Progenitor cell of endocrine pancreas (in vitro differentiated cells): ENCODE measurements at regions not wholly inside any gene's neighbourhood (a gene's known extent, or its start where the extent isn't known, plus 50 kb on each side); places are given as distances from the start of the nearest gene placed in this dataset.

Experiments
- DNase-seq: peaks from one replicate; pipeline ENCODE4 v3.0.0; 2021; ENCODE audit warnings: low spot score; ENCODE audit not compliant: unreplicated experiment
- H3K27ac Mint-ChIP-seq: 2 replicates; pipeline ENCODE4 v1.8.0; 2021; ENCODE audit warnings: mild to moderate bottlenecking, moderate library complexity, mixed read lengths
- H3K27me3 Mint-ChIP-seq: 2 replicates; pipeline ENCODE4 v1.8.0; 2021; ENCODE audit warnings: mixed read lengths
- H3K36me3 Mint-ChIP-seq: 2 replicates; pipeline ENCODE4 v1.8.0; 2022; ENCODE audit warnings: mixed read lengths; ENCODE audit not compliant: insufficient read depth
- H3K4me1 Mint-ChIP-seq: 2 replicates; pipeline ENCODE4 v1.8.0; 2021; ENCODE audit warnings: low read depth, mixed read lengths
- H3K4me3 Mint-ChIP-seq: 2 replicates; pipeline ENCODE4 v1.8.0; 2021; ENCODE audit warnings: low read depth, mild to moderate bottlenecking, moderate library complexity, mixed read lengths
- H3K9me3 Mint-ChIP-seq: 2 replicates; pipeline ENCODE4 v1.8.0; 2021; ENCODE audit warnings: low read depth, mixed read lengths
- TF ChIP-seq, protein P1 (sequence below): fragments of 200-600 bp; sonication (generic); IDR thresholded peaks from one replicate; pipeline ENCODE4 v1.5.0; 2021; ENCODE audit warnings: antibody characterized with exemption, mild to moderate bottlenecking; ENCODE audit not compliant: unreplicated experiment

DNA sequence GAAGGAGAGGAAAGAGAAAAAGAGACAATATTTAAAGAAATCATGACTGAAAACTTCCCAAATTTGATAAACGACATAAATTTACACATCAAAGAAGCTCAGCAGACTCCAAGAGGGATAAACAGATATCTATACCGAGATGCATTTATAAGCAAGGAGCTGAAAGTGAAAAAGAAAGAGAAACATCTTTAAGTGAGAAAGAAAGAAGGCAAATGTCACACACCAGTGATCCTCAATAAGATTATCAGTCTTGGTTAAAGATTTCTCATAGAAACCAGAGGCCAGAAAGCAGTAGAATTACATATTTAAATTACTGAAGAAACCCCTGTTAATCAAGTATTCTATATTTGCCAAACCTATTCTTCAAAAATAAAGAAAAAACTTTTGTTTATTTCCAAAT is 424.2 kb downstream of the SLC16A7 start:
- Mint-ChIP-seq H3K4me3 (no peak overlapping the region), H3K27me3 (no peaks in the 10 kb centered on the region), H3K27ac (no peak overlapping the region), H3K4me1 (peaks cover 3% of the 10 kb centered on the region), H3K36me3 (no peaks in the 10 kb centered on the region), H3K9me3 (peaks cover 6% of the 10 kb centered on the region)
- TF ChIP-seq, protein P1, sequence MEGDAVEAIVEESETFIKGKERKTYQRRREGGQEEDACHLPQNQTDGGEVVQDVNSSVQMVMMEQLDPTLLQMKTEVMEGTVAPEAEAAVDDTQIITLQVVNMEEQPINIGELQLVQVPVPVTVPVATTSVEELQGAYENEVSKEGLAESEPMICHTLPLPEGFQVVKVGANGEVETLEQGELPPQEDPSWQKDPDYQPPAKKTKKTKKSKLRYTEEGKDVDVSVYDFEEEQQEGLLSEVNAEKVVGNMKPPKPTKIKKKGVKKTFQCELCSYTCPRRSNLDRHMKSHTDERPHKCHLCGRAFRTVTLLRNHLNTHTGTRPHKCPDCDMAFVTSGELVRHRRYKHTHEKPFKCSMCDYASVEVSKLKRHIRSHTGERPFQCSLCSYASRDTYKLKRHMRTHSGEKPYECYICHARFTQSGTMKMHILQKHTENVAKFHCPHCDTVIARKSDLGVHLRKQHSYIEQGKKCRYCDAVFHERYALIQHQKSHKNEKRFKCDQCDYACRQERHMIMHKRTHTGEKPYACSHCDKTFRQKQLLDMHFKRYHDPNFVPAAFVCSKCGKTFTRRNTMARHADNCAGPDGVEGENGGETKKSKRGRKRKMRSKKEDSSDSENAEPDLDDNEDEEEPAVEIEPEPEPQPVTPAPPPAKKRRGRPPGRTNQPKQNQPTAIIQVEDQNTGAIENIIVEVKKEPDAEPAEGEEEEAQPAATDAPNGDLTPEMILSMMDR, result no peak
- DNase-seq, result no peak

DNA sequence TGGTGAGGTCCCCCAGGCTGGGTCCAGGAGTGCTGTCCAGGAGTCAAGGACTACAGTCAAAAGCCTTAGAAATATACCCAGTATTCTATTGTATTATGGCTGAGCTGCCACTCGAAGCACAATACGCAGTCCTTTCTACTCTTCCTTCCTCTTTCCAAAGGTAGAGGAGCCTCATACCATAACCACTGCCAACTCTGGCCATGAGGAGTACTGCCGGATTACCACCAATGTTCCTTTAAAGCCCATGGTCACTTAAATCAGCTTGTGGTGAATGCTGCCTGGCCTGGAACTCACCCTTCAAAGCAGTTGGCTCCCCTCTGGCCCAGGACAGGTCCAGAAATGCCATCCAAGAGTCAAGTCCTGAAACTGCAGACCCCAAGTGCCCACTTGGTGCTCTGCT is 425.4 kb downstream of the SLC16A7 start:
- Mint-ChIP-seq H3K27ac (no peak overlapping the region), H3K4me1 (peaks cover 7% of the 10 kb centered on the region), H3K9me3 (peaks cover 6% of the 10 kb centered on the region), H3K27me3 (no peaks in the 10 kb centered on the region), H3K4me3 (no peak overlapping the region), H3K36me3 (no peaks in the 10 kb centered on the region)
- DNase-seq, result no peak
- TF ChIP-seq, protein P1, result no peak

DNA sequence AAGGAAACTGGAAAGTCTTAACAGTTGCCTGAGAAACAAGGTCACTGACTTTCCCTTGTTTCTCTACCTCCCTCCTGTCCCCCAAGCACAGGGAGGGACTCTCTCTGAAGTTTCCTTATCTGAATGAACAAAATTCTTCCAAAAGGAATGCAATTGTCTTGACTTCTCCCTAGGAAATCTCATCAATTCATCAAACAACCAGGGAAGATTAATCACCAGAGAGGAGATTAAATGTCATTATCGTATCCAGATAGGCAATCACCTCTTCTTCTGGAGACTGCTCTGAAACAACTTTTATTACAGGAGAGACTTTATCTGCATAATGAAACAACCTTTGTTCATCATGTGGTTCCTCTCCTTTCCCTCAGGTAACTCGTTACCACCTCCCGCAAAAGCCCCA is 431.4 kb downstream of the SLC16A7 start:
- H3K4me1 Mint-ChIP-seq, result peaks cover 14% of the 10 kb centered on the region
- H3K9me3 Mint-ChIP-seq, result peaks cover 2% of the 10 kb centered on the region
- H3K4me3 Mint-ChIP-seq, result no peak overlapping the region
- DNase-seq, result no peak
- H3K27ac Mint-ChIP-seq, result no peak overlapping the region
- TF ChIP-seq, protein P1, result no peak
- H3K36me3 Mint-ChIP-seq, result no peaks in the 10 kb centered on the region
- no peaks in the 10 kb centered on the region for H3K27me3 Mint-ChIP-seq

DNA sequence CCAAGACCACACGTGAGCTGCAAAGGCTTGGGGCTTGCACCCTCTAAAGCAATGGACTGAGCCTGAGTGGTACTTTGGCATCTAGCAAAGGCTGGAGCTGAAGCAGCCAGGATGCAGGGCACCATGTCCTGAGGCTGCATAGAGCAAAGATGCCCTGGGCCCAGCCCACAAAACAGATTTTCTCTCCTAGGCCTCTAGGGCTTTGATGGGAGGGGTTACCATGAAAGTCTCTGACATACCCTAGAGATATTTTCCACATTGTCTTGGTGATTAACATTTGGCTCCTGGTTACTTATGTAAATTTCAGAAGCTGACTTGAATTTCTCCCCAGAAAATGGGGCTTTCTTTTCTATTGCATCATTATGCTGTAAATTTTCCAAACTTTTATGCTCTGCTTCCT is 438.3 kb downstream of the SLC16A7 start:
- Mint-ChIP-seq H3K9me3 (peaks cover 19% of the 10 kb centered on the region), H3K4me1 (no peaks in the 10 kb centered on the region), H3K27ac (no peak overlapping the region), H3K36me3 (peaks cover 5% of the 10 kb centered on the region), H3K4me3 (no peak overlapping the region), H3K27me3 (no peaks in the 10 kb centered on the region)
- TF ChIP-seq, protein P1, result no peak
- DNase-seq, result no peak

DNA sequence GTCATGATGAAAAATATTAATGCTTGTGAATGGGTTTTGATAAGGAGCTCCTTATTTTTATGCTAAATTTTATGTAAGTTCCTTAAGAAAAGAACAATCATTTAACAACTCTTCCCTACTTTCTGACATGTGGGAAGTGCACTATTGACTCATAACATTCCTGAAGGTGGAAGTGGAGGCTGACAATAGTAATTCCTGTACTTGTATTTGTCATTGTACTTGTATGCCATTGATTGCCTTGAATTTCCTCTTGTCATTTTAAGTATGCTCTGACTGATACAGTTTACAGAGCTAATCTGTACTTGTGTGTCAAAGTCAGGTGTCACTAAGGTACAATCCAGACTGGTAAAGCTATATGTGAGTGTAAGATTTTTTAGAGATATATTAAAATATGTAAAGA is 440.0 kb downstream of the SLC16A7 start:
- H3K27me3 Mint-ChIP-seq, result no peaks in the 10 kb centered on the region
- DNase-seq, result no peak
- peaks cover 5% of the 10 kb centered on the region for H3K36me3 Mint-ChIP-seq
- peaks cover 19% of the 10 kb centered on the region for H3K9me3 Mint-ChIP-seq
- no peak overlapping the region for H3K27ac Mint-ChIP-seq
- TF ChIP-seq, protein P1, result no peak
- H3K4me3 Mint-ChIP-seq, result no peak overlapping the region
- H3K4me1 Mint-ChIP-seq, result peaks cover 1% of the 10 kb centered on the region
